ENCODE measurements at regions not wholly inside any gene's neighbourhood (a gene's known extent, or its start where the extent isn't known, plus 50 kb on each side); places are given as distances from the start of the nearest gene placed in this dataset.

GRCh38 chr6:88477413-88477812, 311.3 kb upstream of the CNR1 start:
- no peak for TF ChIP-seq CTCF (IDR thresholded peaks at IDR 0.05; ENCODE audit: insufficient read depth, low read depth, low read length)
- TF ChIP-seq EZH2 (IDR thresholded peaks at IDR 0.05; ENCODE audit: insufficient read depth, low read length) = no peak

Data from astrocyte (in vitro differentiated cells and primary cell).